Right lobe of liver (tissue), 6 donors: ENCODE measurements at regions not wholly inside any gene's neighbourhood (a gene's known extent, or its start where the extent isn't known, plus 50 kb on each side); places are given as distances from the start of the nearest gene placed in this dataset.

Source experiments
- ATAC-seq, 4 donors: fragments of 200-7000 bp; cut with Tn5 transposase; one replicate each; pipeline ENCODE4 v1.9.1; 2020; ENCODE audit warnings: mild to moderate bottlenecking in 4 of 4, moderate library complexity in 4 of 4
- DNase-seq, 3 donors: peaks; one replicate each; pipeline ENCODE4 v3.0.0-alpha.2; 2020
- H3K27ac ChIP-seq, 3 donors: fragments of 200-600 bp; one replicate each; pipeline ENCODE4 v1.8.0; 2022
- H3K27me3 ChIP-seq, 2 donors: fragments of 200-600 bp; one replicate each; pipeline ENCODE4 v1.8.0; 2022
- H3K36me3 ChIP-seq, 4 donors: fragments of 200-600 bp; sonication (generic) in 1 of 4; one replicate each; pipeline versions ENCODE4 v1.5.1 to v1.8.0; 2017 to 2022; ENCODE audit warnings: control low read depth in 1 of 4
- H3K4me1 ChIP-seq, 4 donors: fragments of 200-600 bp; sonication (generic) in 1 of 4; one replicate each; pipeline versions ENCODE4 v1.5.1 to v1.8.0; 2017 to 2022; ENCODE audit warnings: control low read depth in 1 of 4
- H3K4me3 ChIP-seq, 3 donors: fragments of 200-600 bp; one replicate each; pipeline ENCODE4 v1.8.0; 2022
- H3K9me3 ChIP-seq, 4 donors: fragments of 200-600 bp; sonication (generic) in 1 of 4; one replicate each; pipeline versions ENCODE4 v1.5.1 to v1.8.0; 2017 to 2022; ENCODE audit warnings: control low read depth in 1 of 4
- CTCF ChIP-seq, 4 donors: fragments of 200-600 bp in 3 of 4; fragments of 450-650 bp in 1 of 4; IDR thresholded peaks; one replicate each; pipeline versions ENCODE4 v1.5.1 to v1.8.0; 2016 to 2022; ENCODE audit warnings: antibody characterized with exemption in 4 of 4, mild to moderate bottlenecking in 2 of 4
- POLR2A ChIP-seq: fragments of 450-650 bp; IDR thresholded peaks from one replicate; pipeline ENCODE4 v1.6.1; 2017; ENCODE audit warnings: antibody characterized with exemption, mild to moderate bottlenecking
- WGBS: methylation state at CpG from one replicate; pipeline ENCODE4 v1.1.6; 2018; ENCODE audit warnings: low coverage, low lambda C conversion rate; ENCODE audit not compliant: insufficient coverage; ENCODE audit errors: missing lambda C conversion rate; 5-methylcytosine and 5-hydroxymethylcytosine counted together
- intact Hi-C, 2 donors: fragments of 100-400 bp; cut with DNase I; formaldehyde crosslinking; loops; one replicate each; pipeline versions ENCODE4 v1.11.2 to v1.14.1; 2022
- donor health status: DM: no; HTN: yes; CAD: no.
- donor health status: DM: no; HTN: no; CAD: no.
- donor health status: DM: no; HTN: no; CAD: no.
- donor health status: DM: no; HTN: yes; CAD: no.
- donor health status: DM: no; HTN: yes; CAD: no.

DNA sequence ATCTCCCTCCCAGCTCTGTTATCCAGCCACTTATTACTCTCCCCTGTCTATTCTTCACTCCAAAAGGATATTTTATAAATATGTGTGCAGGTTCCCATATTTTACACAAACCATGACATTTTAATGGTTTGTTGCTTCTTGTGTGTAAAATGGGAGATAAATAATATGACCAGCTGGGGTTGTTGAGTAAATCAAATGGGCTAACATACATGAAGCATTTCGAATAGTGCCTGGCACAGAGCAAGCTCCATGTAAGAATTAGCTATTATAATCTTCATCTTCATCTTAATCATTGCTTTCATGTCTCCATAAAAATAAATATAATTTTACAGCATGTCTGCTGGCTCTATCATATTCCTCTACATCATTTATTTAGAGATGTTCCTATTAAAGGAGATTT lies 283.1 kb downstream of the RAD51AP2 start:
- ATAC-seq = no peak
- WGBS = 38% methylated on average over 1 of the region's 1 CpG

DNA sequence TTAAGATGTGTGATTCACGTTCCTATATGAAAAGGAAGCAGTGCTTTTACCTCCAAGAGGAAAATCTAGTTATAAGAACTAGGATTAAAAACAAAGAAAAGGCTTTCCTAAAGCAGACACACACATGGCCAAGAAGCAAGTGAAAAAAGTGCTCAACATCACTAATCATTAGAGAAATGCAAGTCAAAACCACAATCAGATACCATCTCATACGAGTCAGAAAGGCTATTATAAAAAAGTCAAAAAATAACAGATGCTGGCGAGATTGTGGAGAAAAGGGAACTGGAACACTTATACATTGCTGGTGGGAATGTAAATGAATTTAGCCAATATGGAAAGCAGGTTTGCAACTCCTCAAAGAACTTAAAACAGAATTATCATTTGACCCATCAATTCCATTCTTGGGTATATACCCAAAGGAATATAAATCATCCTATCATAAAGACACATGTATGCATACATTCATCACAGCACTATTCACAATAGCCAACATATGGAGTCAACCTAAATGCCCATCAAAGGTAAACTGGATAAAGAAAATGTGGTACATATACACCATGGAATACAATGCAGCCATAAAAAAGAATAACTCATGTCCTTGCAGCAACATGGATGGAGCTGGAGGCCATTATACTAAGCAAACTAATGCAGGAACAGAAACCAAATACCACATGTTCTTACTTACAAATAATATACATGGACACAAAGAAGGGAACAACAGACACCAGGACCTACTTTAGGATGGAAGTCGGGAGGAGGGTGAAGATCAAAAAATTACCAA lies 285.3 kb downstream of the RAD51AP2 start:
- H3K9me3 ChIP-seq = no peaks in the 10 kb centered on the region
- 61% methylated on average over 4 of the region's 4 CpGs for WGBS
- no peaks in the 10 kb centered on the region for H3K27me3 ChIP-seq
- intact Hi-C loops = no loop called here
- no peak for DNase-seq
- no peaks in the 10 kb centered on the region for H3K4me1 ChIP-seq
- ATAC-seq = no peak
- H3K4me3 ChIP-seq = no peak overlapping the region
- no peaks in the 10 kb centered on the region for H3K36me3 ChIP-seq
- no peak overlapping the region for H3K27ac ChIP-seq
- TF ChIP-seq POLR2A (no peak), CTCF (IDR thresholded peaks at IDR 0.05) (no peak)

More for the DNA sequence above, 283.1 kb downstream of the RAD51AP2 start:
- no peak for DNase-seq
- no peak overlapping the region for H3K4me3 ChIP-seq
- no peaks in the 10 kb centered on the region for H3K4me1 ChIP-seq
- TF ChIP-seq POLR2A = no peak
- no peak for TF ChIP-seq CTCF (IDR thresholded peaks at IDR 0.05)
- intact Hi-C loops = no loop called here
- no peaks in the 10 kb centered on the region for H3K27me3 ChIP-seq
- no peak overlapping the region for H3K27ac ChIP-seq
- no peaks in the 10 kb centered on the region for H3K36me3 ChIP-seq
- no peaks in the 10 kb centered on the region for H3K9me3 ChIP-seq

DNA sequence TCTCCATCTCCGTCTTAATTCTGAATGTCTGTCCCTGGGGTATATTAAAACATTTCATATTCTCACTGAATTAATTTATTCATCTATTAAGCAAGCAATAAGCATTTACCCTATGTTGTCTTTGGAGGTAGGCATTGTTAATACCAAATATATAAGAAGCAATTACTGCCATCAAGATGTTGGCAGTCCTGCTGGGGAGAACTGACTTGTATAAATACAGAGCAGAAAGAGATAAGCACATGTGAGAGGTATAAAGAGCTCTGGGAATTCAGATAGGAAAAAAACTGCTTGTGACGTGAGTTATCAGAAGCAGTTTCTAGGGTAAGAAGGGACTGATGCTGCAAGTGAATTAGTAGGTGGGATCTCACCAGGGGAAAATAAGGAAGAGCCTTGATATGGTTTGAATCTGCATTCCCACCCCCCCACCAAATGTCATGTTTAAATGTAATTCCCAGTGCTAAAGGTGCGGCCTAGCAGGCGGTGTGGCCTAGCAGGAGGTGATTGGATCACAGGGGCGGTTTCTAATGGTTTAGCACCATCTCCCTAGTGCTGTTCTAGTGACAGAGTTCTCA lies 286.8 kb downstream of the RAD51AP2 start:
- DNase-seq (no peak), ATAC-seq (no peak)
- WGBS = 50% methylated on average over 2 of the region's 5 CpGs
- H3K9me3 ChIP-seq = no peaks in the 10 kb centered on the region
- no peak for TF ChIP-seq POLR2A
- no peak for TF ChIP-seq CTCF (IDR thresholded peaks at IDR 0.05)
- intact Hi-C loops = no loop called here
- no peaks in the 10 kb centered on the region for H3K36me3 ChIP-seq
- no peak overlapping the region for H3K27ac ChIP-seq
- no peak overlapping the region for H3K4me3 ChIP-seq
- H3K4me1 ChIP-seq = no peaks in the 10 kb centered on the region
- no peaks in the 10 kb centered on the region for H3K27me3 ChIP-seq

DNA sequence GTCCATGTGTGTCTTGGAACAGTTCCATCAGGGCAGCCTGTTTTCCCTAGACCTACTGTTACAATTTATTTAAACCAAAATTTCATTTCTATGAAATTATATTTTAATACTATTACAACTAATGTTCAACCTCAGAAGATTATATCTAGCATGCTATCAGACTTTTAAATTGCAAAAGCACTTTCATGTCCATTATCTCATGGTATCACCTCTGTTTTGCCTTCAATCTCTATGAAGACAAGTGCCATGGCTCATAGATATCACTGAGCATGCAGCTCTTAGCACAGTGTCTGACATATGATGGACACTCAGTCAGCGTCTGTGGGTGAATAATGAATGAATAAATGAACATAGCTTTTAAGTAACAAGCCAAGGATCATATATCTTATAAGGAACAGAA lies 288.8 kb downstream of the RAD51AP2 start:
- no peak overlapping the region for H3K27ac ChIP-seq
- H3K4me1 ChIP-seq = no peaks in the 10 kb centered on the region
- no peaks in the 10 kb centered on the region for H3K27me3 ChIP-seq
- 57% methylated on average over 1 of the region's 1 CpG for WGBS
- ATAC-seq (no peak), DNase-seq (no peak)
- no peak overlapping the region for H3K4me3 ChIP-seq
- intact Hi-C loops = no loop called here
- H3K9me3 ChIP-seq = no peaks in the 10 kb centered on the region
- TF ChIP-seq CTCF (IDR thresholded peaks at IDR 0.05) (no peak), POLR2A (no peak)
- H3K36me3 ChIP-seq = no peaks in the 10 kb centered on the region
